GM11168 (cell line): ENCODE measurements at regions not wholly inside any gene's neighbourhood (a gene's known extent, or its start where the extent isn't known, plus 50 kb on each side); places are given as distances from the start of the nearest gene placed in this dataset.
"Not testable (repeated sequence)": the region's sequence is repeated elsewhere in the genome, so short reads cannot be mapped to it uniquely, and the experiment has no call there.

Experiments used
- in situ Hi-C: fragments of 300-500 bp; cut with MboI; formaldehyde crosslinking; loops from one replicate; pipeline ENCODE4 v1.12.0; 2022; ENCODE audit warnings: low sequenced_read_pairs; ENCODE audit not compliant: unreplicated experiment

DNA sequence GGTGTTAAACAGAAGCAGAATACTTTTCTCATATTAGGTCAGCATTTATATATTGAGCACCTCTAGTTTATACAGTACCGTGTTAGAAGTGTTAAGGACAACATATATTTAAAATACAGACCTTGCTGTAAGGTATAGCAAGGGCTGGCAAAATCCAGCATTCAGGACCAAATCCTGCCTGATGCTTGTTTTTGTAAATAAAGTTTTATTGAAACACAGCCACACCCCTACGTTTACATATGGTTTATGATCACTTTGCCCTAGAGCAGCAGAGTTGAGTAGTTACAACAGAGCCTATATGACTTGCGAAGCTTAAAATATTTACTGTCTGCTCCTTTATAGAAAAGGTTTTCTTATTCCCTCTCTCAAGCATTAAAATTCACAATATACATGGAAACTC is 877.3 kb downstream of the MCTP2 start:
- in situ Hi-C loops: no loop called here

DNA sequence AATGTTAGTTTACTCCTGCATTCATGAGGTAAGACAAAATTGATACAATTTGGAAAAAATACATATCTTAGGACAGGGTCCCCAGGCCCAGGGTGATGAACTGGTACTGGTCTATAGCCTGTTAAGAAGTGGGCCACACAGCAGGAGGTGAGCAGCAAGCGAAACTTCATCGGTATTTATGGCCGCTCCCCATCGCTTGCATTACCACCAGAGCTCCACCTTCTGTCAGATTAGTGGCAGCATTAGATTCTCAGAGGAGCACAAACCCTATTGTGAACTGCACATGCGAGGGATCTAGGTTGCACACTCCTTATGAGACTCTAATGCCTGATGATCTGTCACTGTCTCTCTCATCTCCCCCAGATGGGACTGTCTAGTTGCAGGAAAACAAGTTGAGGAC is 880.6 kb downstream of the MCTP2 start:
- in situ Hi-C loops: no loop called here

DNA sequence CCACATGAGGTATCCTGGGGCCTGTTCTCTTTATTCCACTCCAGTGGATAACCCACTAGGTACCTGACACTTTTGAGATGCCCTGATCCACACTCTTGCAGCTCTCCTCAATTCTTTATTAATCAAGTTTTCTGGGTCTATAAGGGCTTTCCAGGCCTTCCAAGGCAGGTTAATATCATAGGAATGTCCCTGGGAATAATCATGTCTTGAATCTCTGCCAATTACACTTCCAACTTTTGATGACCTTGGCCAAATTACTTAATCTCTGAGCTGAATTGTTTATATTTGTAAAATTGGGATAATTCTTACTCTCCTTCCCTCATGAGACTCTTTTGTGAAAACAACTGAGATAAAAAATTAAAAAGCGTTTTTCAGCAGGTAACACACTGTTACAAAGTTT is 881.7 kb downstream of the MCTP2 start:
- in situ Hi-C loops: no loop called here

DNA sequence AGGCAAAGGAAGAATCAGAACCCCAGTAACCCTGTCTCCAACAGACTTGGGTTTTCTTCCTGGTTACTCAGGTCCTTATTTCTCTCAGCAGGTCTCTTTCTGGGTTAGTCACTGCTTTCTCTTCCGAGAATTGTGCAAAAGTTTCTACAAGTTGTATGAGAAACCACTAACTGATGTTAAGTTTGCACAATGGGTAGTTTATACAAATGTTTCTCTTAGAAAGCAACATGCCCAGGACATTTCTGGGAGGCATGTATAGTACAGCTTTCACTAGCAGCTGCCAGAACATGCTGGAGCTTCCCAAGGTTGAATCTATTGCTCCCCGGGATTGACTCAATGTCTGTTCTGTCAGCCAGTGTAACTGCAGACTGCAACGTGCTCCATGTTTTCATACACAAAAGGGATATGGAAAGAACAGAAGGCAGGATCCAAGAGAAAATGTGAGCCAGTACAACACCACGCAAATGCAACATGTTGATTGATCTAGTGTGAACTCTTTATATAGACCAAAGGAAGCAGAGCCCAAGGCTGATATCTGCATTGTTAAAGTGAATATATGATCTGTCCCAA is 887.8 kb downstream of the MCTP2 start:
- in situ Hi-C loops: no loop called here

DNA sequence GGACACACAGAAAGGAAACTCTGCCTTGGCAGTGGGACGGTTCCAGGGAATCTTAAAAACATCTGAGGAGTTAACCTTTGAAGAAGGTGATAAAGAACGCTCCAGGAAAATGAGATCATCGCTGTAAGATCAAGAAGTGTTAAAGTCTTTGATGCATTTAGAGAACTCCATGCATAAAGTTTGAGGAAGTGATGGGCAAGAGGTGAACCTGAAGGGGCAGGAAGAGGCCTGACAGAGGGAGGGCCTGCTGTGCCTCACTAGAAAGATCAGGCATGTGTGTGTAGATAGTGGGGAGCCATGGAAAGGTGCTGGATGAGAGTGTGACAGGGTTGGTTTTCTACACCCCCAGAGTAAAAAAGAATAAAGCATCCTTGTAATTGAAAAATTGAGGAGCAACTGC is 889.2 kb downstream of the MCTP2 start:
- in situ Hi-C loops: no loop called here

DNA sequence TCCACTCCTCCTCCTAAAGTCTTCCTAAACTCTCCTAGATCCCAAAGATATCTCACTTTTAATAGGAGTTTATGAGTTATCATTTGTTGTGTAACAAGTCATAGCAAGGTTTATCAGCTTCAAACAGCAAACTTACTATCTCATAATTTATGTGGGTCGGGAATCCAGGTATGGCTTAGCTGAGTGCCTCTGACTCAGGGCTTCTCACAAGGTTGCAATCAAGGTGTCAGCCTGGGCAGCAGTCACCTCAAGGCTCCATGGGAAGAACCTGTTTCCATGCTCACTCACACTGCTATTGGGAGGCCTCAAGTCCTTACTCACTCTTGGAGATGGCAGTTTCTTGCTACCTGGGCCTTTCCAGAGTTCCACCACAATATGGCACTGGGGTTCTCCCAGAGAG is 889.8 kb downstream of the MCTP2 start:
- in situ Hi-C loops: no loop called here

DNA sequence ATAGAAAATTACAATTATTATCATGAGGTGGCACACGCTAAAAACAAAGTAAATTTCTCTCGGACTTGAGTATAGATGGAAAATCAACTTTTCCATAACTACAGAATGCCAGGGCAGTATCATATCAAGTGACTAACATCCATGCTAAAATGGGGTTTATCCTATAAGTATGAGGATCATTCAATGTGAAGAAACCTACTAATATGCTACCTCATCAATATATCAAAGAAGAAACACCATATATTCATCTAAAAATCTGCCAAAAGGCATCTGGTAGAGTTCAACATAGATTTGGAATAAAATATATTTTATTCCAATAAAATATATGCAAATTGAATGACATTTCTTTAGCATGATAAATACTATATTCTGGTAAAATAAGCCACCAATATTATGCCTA is 894.4 kb downstream of the MCTP2 start:
- in situ Hi-C loops: no loop called here

DNA sequence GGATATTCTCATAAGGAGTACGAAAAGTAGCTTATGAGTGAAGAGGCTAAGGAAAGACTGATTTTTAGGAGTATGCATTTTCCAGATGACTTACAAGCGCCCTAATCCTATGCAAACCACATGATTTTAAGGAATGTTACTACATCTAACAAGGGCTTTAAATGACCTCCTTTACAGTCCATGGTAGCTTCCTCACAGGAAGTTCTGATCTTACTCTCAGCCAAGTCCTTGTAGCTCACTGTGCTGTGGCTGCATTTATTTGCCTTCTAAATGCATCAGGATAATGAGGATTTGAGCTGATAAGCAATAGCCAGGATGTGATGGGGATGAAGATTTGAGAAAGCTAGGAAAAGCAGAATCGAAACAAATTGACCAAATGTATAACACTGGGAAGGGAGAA is 896.0 kb downstream of the MCTP2 start:
- in situ Hi-C loops: no loop called here

DNA sequence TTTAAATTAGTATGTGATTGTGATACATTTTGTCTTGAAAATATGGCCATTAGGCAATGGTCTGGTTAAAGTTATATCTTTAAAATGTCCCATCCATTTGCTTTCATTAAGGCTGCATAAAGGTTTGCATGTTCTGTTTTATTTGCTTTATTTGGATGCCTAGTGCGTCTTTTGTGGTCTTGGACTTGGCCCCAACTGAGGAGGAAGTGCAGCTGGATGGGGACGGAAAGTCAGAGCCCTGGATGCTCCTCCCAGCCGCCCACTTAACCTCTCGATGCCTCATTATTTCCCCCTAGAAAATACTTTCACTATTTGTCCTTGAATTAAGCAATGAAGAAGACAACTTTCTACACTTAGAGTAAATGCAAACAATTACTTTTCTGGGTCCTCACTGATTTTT is 898.2 kb downstream of the MCTP2 start:
- in situ Hi-C loops: no loop called here

DNA sequence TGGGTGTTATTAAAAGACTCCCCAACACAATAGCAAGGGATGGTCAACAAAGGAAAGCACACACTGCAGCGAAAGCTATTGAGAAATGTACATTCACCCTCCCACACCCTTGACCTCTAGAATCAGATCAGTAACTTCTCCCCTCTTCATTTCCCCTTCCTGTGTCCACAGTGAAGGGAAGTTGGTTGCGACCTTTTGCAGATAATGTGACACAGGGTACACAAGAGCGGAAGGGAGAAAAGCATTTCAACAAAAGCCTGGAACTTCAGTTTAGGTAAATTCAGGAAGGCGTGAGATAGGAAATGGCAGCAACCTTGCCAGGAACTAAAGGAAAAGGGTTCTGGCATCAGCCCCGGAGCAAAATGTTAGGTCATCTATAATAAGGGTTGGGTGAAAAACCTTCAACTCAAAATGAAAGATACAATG is 899.8 kb downstream of the MCTP2 start:
- in situ Hi-C loops: no loop called here

DNA sequence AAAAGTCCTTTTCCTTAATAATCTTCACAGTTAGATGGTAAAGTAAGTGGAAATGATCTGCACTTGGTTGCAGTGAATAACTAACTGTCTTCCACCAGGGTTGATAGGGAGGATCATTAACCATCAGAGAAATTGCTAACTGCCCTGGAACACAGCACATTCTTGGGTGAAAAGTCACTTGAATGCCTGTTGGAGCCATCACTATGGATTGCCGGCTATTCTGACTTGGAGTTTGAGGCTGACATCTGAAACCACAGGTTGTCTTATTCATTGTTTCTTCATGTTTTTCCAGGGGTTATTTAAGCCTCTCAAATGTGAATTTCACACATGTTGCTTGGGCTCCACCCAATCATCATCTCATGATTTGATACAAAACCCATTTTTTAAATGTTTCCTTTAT is 901.4 kb downstream of the MCTP2 start:
- in situ Hi-C loops: no loop called here

DNA sequence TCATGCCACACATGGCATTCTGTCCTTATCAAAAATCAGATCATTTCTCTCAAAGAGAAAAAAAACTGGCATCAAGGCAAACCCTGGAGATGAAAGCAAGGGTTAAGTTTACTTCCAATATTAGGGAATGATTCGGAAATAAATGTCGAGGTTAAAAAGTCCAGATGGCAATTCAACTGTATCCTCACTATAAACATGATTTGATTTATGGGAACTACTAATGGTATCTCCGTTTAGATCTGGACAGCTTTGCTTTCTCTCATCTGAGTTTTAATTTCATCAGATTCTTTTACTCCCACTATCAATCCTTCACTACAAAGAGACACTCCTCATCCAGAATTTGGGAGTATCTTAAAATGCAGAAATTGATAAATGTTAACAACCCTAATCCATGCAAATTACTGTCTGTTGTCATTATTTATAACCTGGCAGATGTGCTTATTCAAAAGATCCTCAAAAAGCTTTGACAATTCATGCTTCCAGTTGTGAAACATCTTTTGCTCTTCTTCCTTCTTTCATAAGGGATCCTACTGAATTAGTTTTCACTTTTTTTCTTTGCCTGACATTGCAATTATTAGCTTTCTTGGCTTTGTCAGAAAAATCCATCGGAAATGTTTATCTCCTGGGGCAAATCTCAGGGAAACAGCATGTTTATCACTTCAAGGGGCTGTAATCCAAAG is 903.2 kb downstream of the MCTP2 start:
- in situ Hi-C loops: no loop called here

DNA sequence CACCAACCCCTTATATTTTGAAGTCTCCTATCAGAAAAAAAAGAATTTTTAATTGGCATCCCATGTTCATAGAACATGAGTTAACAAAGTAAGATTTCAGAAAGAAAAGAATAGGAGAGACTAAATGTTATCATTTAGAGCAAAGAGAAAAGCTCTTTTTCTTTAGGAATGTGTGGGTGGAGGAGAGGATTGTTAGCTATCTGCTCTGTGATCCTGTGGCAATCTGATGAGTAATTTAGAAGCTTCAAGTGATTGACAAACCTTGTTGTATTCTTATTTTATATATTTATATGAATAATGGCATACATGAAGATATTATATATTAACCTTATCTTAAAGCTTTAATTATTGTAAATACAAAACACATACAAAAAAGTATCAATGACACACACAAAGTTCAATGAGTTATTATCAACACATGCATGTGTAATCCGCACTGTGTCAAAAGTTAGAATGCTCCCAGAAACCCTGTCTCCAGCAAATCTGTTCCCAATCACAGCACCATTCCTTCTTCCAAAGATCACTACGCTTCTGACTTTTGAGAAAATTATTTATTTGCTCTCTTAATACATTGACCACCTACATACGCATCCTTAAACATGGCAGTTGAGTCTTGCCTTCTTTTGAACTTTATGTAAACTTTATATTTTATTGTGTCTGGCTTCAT is 907.4 kb downstream of the MCTP2 start:
- in situ Hi-C loops: no loop called here

DNA sequence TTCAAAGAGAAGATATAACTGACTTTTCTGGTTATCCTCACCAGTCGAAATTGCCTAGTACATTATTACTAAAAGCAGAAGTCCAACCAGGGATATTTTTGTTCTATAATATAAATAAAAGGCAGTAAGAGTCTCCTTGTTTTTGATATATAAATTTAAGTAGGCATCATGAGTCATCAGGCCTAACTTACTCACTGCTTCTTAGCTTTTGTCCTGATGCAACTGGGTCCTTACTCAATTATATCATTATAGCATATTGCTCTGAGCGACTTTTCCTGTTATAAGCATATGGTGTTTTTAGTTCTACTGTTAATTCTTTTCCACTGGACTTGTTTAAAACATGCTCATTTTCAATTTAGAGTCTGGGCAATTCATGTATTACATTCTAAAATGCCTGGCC is 910.1 kb downstream of the MCTP2 start:
- in situ Hi-C loops: no loop called here

DNA sequence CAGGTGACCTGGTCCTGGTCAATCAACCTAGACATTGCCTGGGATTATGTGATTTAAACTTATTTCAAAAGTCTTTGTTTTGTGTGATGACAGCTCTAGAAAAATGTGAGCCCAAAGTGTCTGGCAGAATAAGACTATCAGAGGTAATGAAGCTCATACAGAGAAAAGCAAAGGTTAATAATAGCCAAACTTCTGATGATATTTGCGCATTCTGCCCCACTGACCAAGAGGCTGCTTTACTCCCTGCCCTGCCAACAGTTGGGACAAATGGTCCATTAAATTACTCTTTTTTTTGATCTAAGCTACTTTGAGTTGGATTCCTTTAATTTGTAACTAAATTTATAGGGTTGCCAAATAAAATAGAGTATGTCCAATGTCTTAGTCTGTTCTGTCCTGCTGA is 911.2 kb downstream of the MCTP2 start:
- in situ Hi-C loops: no loop called here

DNA sequence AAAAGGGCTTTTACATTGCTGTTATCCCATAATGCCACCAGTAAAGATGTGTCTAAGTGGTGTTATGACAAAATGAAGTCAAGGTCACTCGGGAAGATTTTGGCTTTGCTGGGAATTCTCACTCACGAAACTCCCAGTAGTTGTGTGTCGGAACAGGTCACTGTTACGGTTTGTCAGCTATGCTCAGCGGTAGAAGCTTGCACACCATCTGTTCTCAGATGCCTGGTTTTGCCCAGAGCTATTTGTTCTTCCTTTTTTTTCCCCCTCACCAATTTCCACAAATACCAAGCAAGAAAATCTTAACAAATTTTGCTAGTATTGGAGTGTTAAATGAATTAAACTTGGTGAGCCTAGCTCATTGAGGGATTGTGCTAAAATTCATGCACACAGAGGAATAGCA is 915.1 kb downstream of the MCTP2 start:
- in situ Hi-C loops: no loop called here

DNA sequence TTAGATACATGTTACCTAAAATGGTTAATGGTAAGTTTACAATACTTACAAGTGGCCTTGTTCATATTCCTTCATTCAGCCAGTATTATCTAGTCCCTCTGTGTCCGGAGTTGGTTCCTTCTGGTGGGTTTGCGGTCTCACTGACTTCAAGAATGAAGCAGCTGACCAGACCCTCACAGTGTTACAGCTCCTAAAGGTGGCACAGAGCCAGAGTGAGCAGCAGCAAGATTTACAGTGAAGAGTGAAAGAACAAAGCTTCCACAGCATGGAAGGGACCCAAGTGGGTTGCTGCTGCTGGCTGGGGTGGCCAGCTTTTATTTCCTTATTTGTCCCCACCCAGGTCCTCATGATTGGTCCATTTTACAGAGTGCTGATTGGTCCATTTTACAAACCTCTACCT is 916.8 kb downstream of the MCTP2 start:
- in situ Hi-C loops: no loop called here

DNA sequence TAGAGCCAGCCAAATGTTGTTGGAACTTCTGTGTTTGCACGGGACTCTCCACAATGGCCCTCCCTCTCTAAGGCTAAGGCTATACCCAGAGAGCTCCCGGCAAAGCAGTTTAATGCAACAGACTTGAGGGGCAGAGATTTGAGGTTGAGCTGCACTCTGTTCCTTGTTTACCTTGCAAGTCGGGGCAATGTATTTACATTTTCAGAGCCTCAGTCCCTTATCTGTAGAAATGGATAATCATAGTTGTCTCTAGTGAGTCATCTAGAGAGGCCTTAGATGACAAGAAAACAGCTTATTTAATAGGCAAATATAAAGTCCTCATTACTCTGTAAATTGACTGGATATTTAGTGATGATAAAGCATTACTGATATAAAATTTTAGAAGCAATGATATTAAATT is 917.7 kb downstream of the MCTP2 start:
- in situ Hi-C loops: no loop called here

DNA sequence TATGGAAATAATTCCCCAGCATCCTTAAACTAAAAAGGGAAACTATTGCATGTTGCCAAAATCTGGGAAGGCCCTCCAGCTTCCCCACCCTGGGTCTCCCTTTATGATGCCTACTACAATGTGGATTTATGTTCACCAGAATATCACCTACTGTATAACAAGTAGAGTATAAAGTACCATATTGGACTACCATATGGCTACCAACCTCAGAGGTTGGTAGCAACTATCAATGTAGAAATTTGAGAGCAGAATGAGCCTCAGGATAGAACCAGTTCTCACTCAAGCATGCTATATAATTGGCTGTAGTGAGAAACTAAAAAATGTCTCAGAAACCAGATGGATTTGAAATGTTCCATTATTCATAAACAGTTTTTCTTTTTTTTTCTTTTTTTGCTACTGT is 918.4 kb downstream of the MCTP2 start:
- in situ Hi-C loops: no loop called here

DNA sequence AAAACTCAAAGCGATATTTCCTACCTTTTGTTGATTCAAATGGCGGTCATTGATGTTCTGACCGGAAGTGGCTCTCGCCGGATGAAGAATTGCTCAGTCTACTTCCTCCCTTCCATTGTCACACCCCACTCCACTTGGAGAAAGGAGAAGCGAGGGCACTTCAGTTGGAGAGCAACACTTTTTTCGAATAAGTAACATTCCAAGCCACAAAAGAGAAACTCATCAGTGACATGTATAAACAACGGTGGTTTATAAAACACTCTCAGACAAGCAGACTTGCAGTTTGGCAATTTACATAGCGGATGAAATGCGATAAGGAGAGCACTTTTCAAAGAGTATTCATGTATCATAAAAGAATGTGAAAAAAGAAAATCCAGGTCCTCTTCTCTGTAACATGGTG is 919.1 kb downstream of the MCTP2 start:
- in situ Hi-C loops: no loop called here

DNA sequence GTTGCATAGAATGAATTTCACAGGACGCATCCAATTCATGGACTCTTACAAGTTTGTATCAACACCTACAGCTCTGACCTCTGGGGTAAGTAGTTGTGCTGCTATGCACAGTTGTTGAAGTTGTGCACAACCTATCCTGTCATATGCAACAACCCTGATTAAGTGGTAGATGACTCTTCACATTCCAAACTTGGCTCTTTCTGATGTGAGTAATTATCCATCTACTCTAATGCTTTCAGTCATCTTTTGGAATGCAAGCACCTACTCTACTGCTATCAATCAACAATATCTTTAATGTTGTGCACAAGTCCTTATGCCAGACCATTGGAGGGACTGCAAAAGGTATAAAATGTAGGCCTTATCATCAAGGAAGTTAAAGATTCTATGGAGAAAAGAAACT is 921.4 kb downstream of the MCTP2 start:
- in situ Hi-C loops: no loop called here

DNA sequence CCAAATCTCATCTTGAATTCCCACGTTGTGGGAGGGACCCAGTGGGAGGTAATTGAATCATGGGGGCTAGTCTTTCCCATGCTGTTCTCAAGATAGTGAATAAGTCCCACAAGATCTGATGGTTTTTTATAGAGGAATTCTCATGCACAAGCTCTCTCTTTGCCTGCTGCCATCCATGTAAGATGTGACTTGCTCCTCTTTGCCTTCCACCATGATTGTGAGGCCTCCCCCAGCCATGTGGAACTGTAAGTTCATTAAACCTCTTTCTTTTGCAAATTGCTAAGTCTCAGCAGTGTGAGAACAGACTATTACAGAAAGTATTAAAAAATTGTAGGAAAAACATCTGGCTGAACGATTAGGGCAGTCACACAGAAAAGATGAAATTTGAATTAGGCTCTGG is 921.8 kb downstream of the MCTP2 start:
- in situ Hi-C loops: not testable (repeated sequence)
